Activated B cell treated with CpG ODN at 0.5 μM for 24 hours (primary cell): ENCODE measurements at regions not wholly inside any gene's neighbourhood (a gene's known extent, or its start where the extent isn't known, plus 50 kb on each side); places are given as distances from the start of the nearest gene placed in this dataset.

Source experiments
- ATAC-seq: fragments of 200-7000 bp; cut with Tn5 transposase; one replicate; pipeline ENCODE4 v1.10.0; 2021; ENCODE audit warnings: low read depth, mild to moderate bottlenecking, moderate library complexity
- CTCF ChIA-PET: fragments of 350-600 bp; sonication (Branson Sonifier 250); formaldehyde crosslinking; loops from one replicate; lab custom pipeline; 2021; ENCODE audit warnings: antibody characterized with exemption; lab: Charles Lee
- POLR2A ChIA-PET: fragments of 350-600 bp; sonication (Branson Sonifier 250); formaldehyde crosslinking; loops from one replicate; lab custom pipeline; 2021; ENCODE audit warnings: antibody characterized with exemption; lab: Charles Lee
- DNase-seq: peaks from one replicate; pipeline ENCODE4 v3.0.0; 2022
- H3K27ac Mint-ChIP-seq: one replicate; pipeline ENCODE4 v1.8.0; 2020; ENCODE audit warnings: mixed read lengths
- H3K27me3 Mint-ChIP-seq: one replicate; pipeline ENCODE4 v1.8.0; 2021; ENCODE audit warnings: mixed read lengths
- H3K36me3 Mint-ChIP-seq: one replicate; pipeline ENCODE4 v1.8.0; 2021; ENCODE audit warnings: low read depth, mixed read lengths
- H3K4me1 Mint-ChIP-seq: one replicate; pipeline ENCODE4 v1.8.0; 2021; ENCODE audit warnings: mixed read lengths
- H3K4me3 Mint-ChIP-seq: one replicate; pipeline ENCODE4 v1.8.0; 2020; ENCODE audit warnings: mild to moderate bottlenecking, mixed read lengths
- H3K9me3 Mint-ChIP-seq: one replicate; pipeline ENCODE4 v1.8.0; 2020; ENCODE audit warnings: mixed read lengths
- CTCF ChIP-seq: fragments of 200-600 bp; IDR thresholded peaks from one replicate; pipeline ENCODE4 v1.8.0; 2022; ENCODE audit warnings: antibody characterized with exemption, mild to moderate bottlenecking
- intact Hi-C: fragments of 100-400 bp; cut with micrococcal nuclease; formaldehyde crosslinking; loops from one replicate; pipeline ENCODE4 v1.15.1; 2024

GRCh38 chr4:107458194-107458593, 261.8 kb downstream of the PAPSS1 start:
- DNase-seq: no peak
- H3K4me1 Mint-ChIP-seq: no peaks in the 10 kb centered on the region
- no peak overlapping the region for H3K4me3 Mint-ChIP-seq
- no peaks in the 10 kb centered on the region for H3K36me3 Mint-ChIP-seq
- peaks cover 5% of the 10 kb centered on the region for H3K27me3 Mint-ChIP-seq
- ChIA-PET CTCF (no interaction called here), POLR2A (no interaction called here)
- intact Hi-C loops: no loop called here
- no peaks in the 10 kb centered on the region for H3K9me3 Mint-ChIP-seq
- no peak for ATAC-seq
- H3K27ac Mint-ChIP-seq: no peak overlapping the region
- no peak for TF ChIP-seq CTCF

GRCh38 chr4:107453987-107454386, 266.0 kb downstream of the PAPSS1 start:
- ATAC-seq (no peak), DNase-seq (no peak)
- CTCF ChIA-PET: no interaction called here
- no peaks in the 10 kb centered on the region for H3K36me3 Mint-ChIP-seq
- POLR2A ChIA-PET: no interaction called here
- H3K9me3 Mint-ChIP-seq: no peaks in the 10 kb centered on the region
- peaks cover 7% of the 10 kb centered on the region for H3K27me3 Mint-ChIP-seq
- no peak for TF ChIP-seq CTCF
- no peak overlapping the region for H3K4me3 Mint-ChIP-seq
- intact Hi-C loops: no loop called here
- H3K4me1 Mint-ChIP-seq: no peaks in the 10 kb centered on the region
- H3K27ac Mint-ChIP-seq: no peak overlapping the region

GRCh38 chr4:107452717-107453630, 267.1 kb downstream of the PAPSS1 start:
- Mint-ChIP-seq H3K4me3 (no peak overlapping the region), H3K9me3 (no peaks in the 10 kb centered on the region), H3K27me3 (peaks cover 7% of the 10 kb centered on the region), H3K36me3 (no peaks in the 10 kb centered on the region), H3K4me1 (no peaks in the 10 kb centered on the region), H3K27ac (no peak overlapping the region)
- TF ChIP-seq CTCF: no peak
- ATAC-seq (no peak), DNase-seq (no peak)
- ChIA-PET POLR2A (no interaction called here), CTCF (no interaction called here)
- intact Hi-C loops: no loop called here

GRCh38 chr4:107449611-107450369, 270.2 kb downstream of the PAPSS1 start:
- DNase-seq (no peak), ATAC-seq (no peak)
- no peak for TF ChIP-seq CTCF
- Mint-ChIP-seq H3K4me3 (no peak overlapping the region), H3K9me3 (no peaks in the 10 kb centered on the region), H3K4me1 (no peaks in the 10 kb centered on the region), H3K36me3 (no peaks in the 10 kb centered on the region), H3K27ac (no peak overlapping the region), H3K27me3 (peaks cover 2% of the 10 kb centered on the region)
- CTCF ChIA-PET: no interaction called here
- intact Hi-C loops: no loop called here
- POLR2A ChIA-PET: no interaction called here

GRCh38 chr4:107442538-107443111, 277.4 kb downstream of the PAPSS1 start:
- ChIA-PET POLR2A (no interaction called here), CTCF (no interaction called here)
- H3K4me1 Mint-ChIP-seq: no peaks in the 10 kb centered on the region
- no peak overlapping the region for H3K4me3 Mint-ChIP-seq
- ATAC-seq: no peak
- H3K36me3 Mint-ChIP-seq: no peaks in the 10 kb centered on the region
- DNase-seq: no peak
- no peak for TF ChIP-seq CTCF
- intact Hi-C loops: no loop called here
- H3K9me3 Mint-ChIP-seq: no peaks in the 10 kb centered on the region
- H3K27ac Mint-ChIP-seq: no peak overlapping the region
- H3K27me3 Mint-ChIP-seq: no peaks in the 10 kb centered on the region
